ENCODE measurements at regions not wholly inside any gene's neighbourhood (a gene's known extent, or its start where the extent isn't known, plus 50 kb on each side); places are given as distances from the start of the nearest gene placed in this dataset.
"Not testable (repeated sequence)": the region's sequence is repeated elsewhere in the genome, so short reads cannot be mapped to it uniquely, and the experiment has no call there.

GRCh38 chr17:64730023-64730422 is 67.9 kb upstream of the SMURF2 start:
- not testable (repeated sequence) for DNase-seq

DNA sequence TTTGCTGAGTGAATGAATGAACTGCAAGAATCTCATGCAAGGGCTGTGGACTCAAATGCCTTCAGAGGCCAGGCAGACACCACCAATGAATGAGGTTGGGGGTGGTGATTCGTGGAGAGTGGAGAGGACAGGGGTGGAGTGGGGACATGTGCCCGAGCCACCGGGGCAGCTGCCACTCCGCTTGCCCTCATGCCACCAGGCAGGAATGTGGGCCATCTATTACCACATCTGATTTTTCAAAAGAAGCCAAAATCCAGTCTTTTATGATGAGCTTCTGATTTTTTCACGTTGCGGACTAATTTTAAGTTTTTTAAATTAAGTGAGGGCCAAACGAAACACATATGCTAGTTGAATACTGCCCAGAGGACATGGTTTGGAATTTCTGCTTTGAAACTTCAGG is 67.1 kb upstream of the SMURF2 start:
- no peak for DNase-seq

GRCh38 chr17:64728041-64728695 is 66.1 kb upstream of the SMURF2 start:
- no peak for DNase-seq

DNA sequence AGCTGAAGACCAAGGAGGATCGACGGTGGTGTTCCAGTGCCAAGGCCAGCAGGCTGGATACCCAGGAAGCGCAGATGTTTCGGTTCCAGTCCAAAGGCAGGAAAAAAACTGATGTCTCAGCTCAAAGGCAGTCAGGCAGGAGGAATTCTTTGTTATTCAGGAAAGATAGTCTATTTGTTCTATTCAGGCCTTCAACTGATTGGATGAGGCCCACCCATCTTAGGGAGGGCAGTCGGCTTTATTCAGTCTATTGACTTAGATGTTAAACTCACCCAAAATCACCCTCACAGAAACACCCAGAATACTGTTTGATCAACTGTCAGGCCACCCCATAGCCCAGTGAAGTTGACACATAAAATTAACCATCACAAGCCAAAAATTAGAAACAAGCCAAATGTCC is 63.9 kb upstream of the SMURF2 start:
- DNase-seq, result not testable (repeated sequence)

DNA sequence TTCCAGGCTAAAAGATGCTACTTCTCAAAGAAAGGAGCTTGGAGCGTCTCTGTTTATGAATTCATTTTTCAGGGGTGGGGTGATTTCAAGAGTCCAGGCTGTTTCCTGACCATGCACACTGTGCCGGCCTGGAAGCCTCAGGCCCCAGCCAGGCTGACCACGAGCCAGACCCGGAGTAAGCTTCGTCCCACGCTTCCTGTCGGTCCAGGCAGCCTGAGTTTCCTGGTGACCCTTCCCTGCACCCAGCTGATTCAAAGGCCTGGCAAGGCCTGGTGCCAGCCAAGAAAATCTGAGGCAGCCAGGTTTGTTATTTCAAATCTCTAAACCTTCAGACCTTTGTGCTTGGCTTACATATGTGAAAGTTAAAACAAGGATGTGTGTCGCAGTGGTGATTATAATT is 62.1 kb upstream of the SMURF2 start:
- DNase-seq, result peak in 12 of 51 donors; percentile 3 to 26 (median 11)

GRCh38 chr17:64723781-64724180 is 61.7 kb upstream of the SMURF2 start:
- no peak for DNase-seq

DNA sequence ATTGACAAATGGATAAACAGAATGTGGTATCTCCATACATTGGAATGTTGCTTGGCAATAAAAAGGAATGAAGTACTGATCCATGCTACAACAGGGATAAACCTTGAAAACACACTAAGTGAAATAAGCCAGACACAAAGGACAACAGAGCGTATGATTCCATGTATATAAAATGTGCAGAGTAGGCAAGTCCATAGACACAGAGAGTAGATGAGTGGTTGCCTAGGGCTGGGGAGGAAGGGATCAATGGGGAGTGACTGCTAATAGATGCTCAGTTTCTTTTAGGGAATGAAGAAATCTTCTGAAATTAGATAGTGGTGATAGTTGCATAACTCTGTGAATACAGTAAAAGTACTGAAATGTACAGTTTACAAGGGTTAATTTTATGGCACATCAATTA is 59.4 kb upstream of the SMURF2 start:
- DNase-seq, result not testable (repeated sequence)

DNA sequence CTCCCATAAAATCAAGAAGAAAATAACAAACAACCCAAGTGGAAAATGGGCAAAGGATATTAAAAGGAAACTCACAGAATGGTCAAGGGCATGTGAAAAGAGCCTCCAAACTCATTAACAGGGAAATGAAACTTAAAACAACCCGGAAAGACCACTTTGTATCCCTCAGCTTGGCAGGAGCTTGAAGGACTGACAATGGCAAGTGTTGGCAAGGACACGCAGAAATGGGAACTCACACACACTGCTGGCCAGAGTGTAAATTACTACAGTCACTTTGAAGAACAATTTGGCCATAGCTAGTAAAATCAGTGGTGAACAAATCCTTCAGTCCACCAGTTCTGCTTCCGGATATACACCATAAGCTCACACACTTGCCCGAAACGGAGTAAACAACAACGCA is 58.1 kb upstream of the SMURF2 start:
- DNase-seq, result peak in 18 of 51 donors; percentile 4 to 37 (median 16)

GRCh38 chr17:64719517-64719916 is 57.4 kb upstream of the SMURF2 start:
- DNase-seq, result not testable (repeated sequence)

- not testable (repeated sequence) for DNase-seq
These were observed 56.7 kb upstream of the SMURF2 start for GRCh38 chr17:64718816-64719215.

GRCh38 chr17:64718058-64718457 is 56.0 kb upstream of the SMURF2 start:
- no peak for DNase-seq

- DNase-seq, result not testable (repeated sequence)
These were observed 54.4 kb upstream of the SMURF2 start for GRCh38 chr17:64716496-64716895.

GRCh38 chr17:64713786-64714185 is 51.7 kb upstream of the SMURF2 start:
- DNase-seq, result not testable (repeated sequence)

DNA sequence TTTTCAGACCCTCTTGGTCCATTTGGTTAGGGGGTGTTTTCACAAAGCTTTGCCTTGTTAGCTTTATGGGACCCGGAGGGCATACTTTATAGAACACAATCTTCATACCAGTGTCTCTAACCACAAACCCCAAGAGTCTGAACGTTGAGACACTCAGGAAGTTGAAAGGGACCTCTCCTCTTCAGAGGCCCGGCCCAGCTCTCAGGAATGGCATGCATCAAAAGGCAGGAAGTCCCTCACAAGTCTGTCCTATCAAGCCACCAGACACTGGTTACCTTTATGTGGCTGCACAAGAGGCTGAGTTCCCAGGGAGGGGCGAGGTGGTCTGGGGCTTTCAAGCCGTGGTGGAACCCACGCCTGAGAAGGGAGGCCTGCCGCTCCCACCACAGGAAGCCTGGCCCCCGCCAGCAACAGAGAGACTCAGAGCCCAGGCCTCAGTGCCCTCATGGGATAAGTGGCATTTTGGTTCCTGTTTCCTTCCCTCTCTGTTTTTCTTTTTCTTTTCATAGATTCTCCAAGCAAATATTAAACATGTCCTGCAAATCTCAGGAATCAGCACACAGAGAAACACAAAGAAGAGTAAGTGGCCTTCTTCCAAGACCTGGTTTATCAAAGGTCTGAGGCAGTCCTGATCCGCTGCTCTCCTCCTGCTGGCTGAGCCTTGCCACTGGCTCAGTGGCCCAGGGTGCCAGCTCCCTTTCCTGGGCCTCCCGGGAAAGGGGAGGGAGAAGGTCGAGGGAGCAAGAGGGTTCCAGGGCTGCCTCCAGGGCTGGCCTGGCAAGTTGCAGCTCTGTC is 50.6 kb upstream of the SMURF2 start:
- DNase-seq, result not testable (repeated sequence)
